B cell (primary cell): ENCODE measurements at regions not wholly inside any gene's neighbourhood (a gene's known extent, or its start where the extent isn't known, plus 50 kb on each side); places are given as distances from the start of the nearest gene placed in this dataset.

Source experiments
- ATAC-seq: fragments of 200-7000 bp; cut with Tn5 transposase; one replicate; pipeline ENCODE4 v1.10.0; 2021; ENCODE audit warnings: low read depth, mild to moderate bottlenecking, moderate number of reproducible peaks, moderate library complexity
- CTCF ChIA-PET: fragments of 350-600 bp; sonication (Branson Sonifier 250); formaldehyde crosslinking; loops from one replicate; lab custom pipeline; 2021; ENCODE audit warnings: antibody characterized with exemption, inconsistent platforms; lab: Charles Lee
- POLR2A ChIA-PET: fragments of 350-600 bp; sonication (Branson Sonifier 250); formaldehyde crosslinking; loops from one replicate; lab custom pipeline; 2021; ENCODE audit warnings: antibody characterized with exemption; lab: Charles Lee
- DNase-seq: peaks from one replicate; pipeline ENCODE4 v3.0.0; 2013
- H2AFZ ChIP-seq: 2 replicates; pipeline ENCODE4 v1.6.1; 2012; ENCODE audit warnings: mild to moderate bottlenecking, low read depth, low read length; ENCODE audit not compliant: insufficient read depth, poor library complexity, severe bottlenecking
- H3K27ac ChIP-seq, 2 donors: 1 replicate in 1 of 2; 2 replicates in 1 of 2; pipeline ENCODE4 v1.5.1; 2012 to 2013; ENCODE audit warnings: low read length in 2 of 2, mild to moderate bottlenecking in 2 of 2, moderate library complexity in 1 of 2
- H3K27me3 ChIP-seq, 4 experiments: fragments of 200-600 bp in 1 of 4; sonication (generic) in 1 of 4; replicated peaks in 1 of 4; 1 replicate in 2 of 4; 2 replicates in 2 of 4; pipeline versions ENCODE4 v1.6.1 to v1.7.0; 2013 to 2016; ENCODE audit warnings: low read length in 3 of 4, mild to moderate bottlenecking in 2 of 4, mixed read lengths in 1 of 4, moderate library complexity in 1 of 4; ENCODE audit not compliant: insufficient read depth in 4 of 4, control insufficient read depth in 3 of 4; ENCODE audit errors: control extremely low read depth in 1 of 4
- H3K36me3 ChIP-seq, 2 experiments: replicated peaks in 1 of 2; 1 replicate in 1 of 2; 2 replicates in 1 of 2; pipeline versions ENCODE4 v1.6.1 to v1.7.1; 2013; ENCODE audit warnings: low read length in 1 of 2; ENCODE audit not compliant: insufficient read depth in 2 of 2, control insufficient read depth in 1 of 2; ENCODE audit errors: control extremely low read depth in 1 of 2, extremely low read depth in 1 of 2
- H3K4me1 ChIP-seq, 2 donors: fragments of 200-600 bp in 1 of 2; sonication (generic) in 1 of 2; 1 replicate in 1 of 2; 2 replicates in 1 of 2; pipeline versions ENCODE4 v1.5.1 to v1.6.1; 2013 to 2017; ENCODE audit warnings: low read length in 2 of 2; ENCODE audit not compliant: control insufficient read depth in 2 of 2, insufficient read depth in 2 of 2
- H3K4me2 ChIP-seq: replicated peaks from 2 replicates; pipeline ENCODE3; 2012; ENCODE audit warnings: mild to moderate bottlenecking, low read depth, low read length; ENCODE audit not compliant: poor library complexity, severe bottlenecking
- H3K4me3 ChIP-seq, 5 experiments: fragments of 200-600 bp in 1 of 5; sonication (generic) in 1 of 5; 1 replicate in 3 of 5; 2 replicates in 2 of 5; pipeline versions ENCODE4 v1.5.1 to v1.7.0; 2011 to 2016; ENCODE audit warnings: low read length in 4 of 5, mild to moderate bottlenecking in 4 of 5, low read depth in 2 of 5, control low read depth in 1 of 5, moderate library complexity in 1 of 5; ENCODE audit not compliant: insufficient read depth in 1 of 5; ENCODE audit errors: control extremely low read depth in 1 of 5, extremely low read depth in 1 of 5
- H3K79me2 ChIP-seq: fragments of 200-600 bp; sonication (generic); one replicate; pipeline ENCODE4 v1.6.0; 2016; ENCODE audit warnings: low read length; ENCODE audit not compliant: control insufficient read depth, insufficient read depth
- H3K9ac ChIP-seq: fragments of 200-600 bp; sonication (generic); 2 replicates; pipeline ENCODE4 v1.6.1; 2017; ENCODE audit warnings: mild to moderate bottlenecking, low read length, moderate library complexity
- H3K9me3 ChIP-seq, 3 donors: one replicate each; pipeline versions ENCODE4 v1.6.1 to v1.7.1; 2013; ENCODE audit warnings: low read length in 2 of 3; ENCODE audit not compliant: control insufficient read depth in 2 of 3, insufficient read depth in 1 of 3; ENCODE audit errors: control extremely low read depth in 1 of 3
- H4K20me1 ChIP-seq: 2 replicates; pipeline ENCODE4 v1.6.0; 2012; ENCODE audit warnings: mild to moderate bottlenecking, low read length; ENCODE audit not compliant: insufficient read depth, control insufficient read depth, poor library complexity, severe bottlenecking
- H3K27ac Mint-ChIP-seq: one replicate; pipeline ENCODE4 v1.8.0; 2021; ENCODE audit warnings: mixed read lengths
- H3K27me3 Mint-ChIP-seq: one replicate; pipeline ENCODE4 v1.8.0; 2021; ENCODE audit warnings: mixed read lengths
- H3K4me1 Mint-ChIP-seq: one replicate; pipeline ENCODE4 v1.8.0; 2021; ENCODE audit warnings: mixed read lengths
- H3K4me3 Mint-ChIP-seq: one replicate; pipeline ENCODE4 v1.8.0; 2021; ENCODE audit warnings: mixed read lengths
- H3K9me3 Mint-ChIP-seq: one replicate; pipeline ENCODE4 v1.8.0; 2022; ENCODE audit warnings: mixed read lengths; ENCODE audit not compliant: insufficient read depth
- EZH2 ChIP-seq: IDR thresholded peaks from 2 replicates; pipeline ENCODE4 v1.6.1; 2012; ENCODE audit warnings: borderline replicate concordance, low read depth, mild to moderate bottlenecking, moderate library complexity, low read length; ENCODE audit not compliant: insufficient read depth, poor library complexity, severe bottlenecking
- WGBS: methylation state at CpG from one replicate; pipeline ENCODE4 v1.1.5; 2013; ENCODE audit warnings: missing lambda C conversion rate; ENCODE audit not compliant: insufficient coverage; 5-methylcytosine and 5-hydroxymethylcytosine counted together
- intact Hi-C: fragments of 100-400 bp; cut with micrococcal nuclease; formaldehyde crosslinking; loops from one replicate; pipeline ENCODE4 v1.10.0; 2022
- TF ChIP-seq, protein P1 (sequence below): fragments of 200-600 bp; IDR thresholded peaks from one replicate; pipeline ENCODE4 v1.8.0; 2022; ENCODE audit warnings: antibody characterized with exemption, mild to moderate bottlenecking

DNA sequence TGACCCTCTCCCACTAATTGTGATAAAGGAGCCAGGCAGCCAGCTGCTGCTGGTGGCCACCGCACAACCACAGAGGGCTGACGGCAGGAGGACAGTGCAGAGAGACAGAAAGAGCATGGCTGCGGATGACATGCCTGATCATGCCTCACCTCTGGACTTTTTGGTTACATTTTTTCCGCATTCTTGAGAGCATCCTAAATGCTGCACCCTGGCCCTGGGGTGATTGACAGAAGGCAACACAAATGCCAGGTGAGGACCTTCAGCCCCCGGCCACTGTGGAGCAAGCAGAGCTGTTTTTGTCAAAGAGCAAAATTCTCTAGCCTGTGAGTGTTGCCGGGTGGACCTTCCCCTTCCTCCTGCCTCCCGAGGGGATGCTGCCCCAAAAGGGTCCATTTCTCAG is 78.5 kb downstream of the RPS6KA4 start:
- no peaks in the 10 kb centered on the region for H3K9me3 Mint-ChIP-seq
- ChIA-PET POLR2A (no interaction called here), CTCF (interaction anchor here (5.9 kb wide), 1 partner anchor 11 kb away, joined by 25 read pairs; no protein-coding TSS in a partner anchor)
- Histone ChIP-seq H3K4me2 (no peak overlapping the region), H3K79me2 (no peaks in the 10 kb centered on the region), H3K4me1 (peaks cover 7 to 10% of the 10 kb centered on the region in 2 donors), H2AFZ (no peak overlapping the region), H3K36me3 (no peaks in the 10 kb centered on the region), H4K20me1 (no peaks in the 10 kb centered on the region), H3K27ac (no peak overlapping the region), H3K27me3 (peaks cover 0 to 7% (median 1%) of the 10 kb centered on the region in 4 experiments), H3K4me3 (no peak overlapping the region), H3K9ac (no peak overlapping the region), H3K9me3 (peaks cover 0 to 9% (median 0%) of the 10 kb centered on the region in 3 donors)
- no peak for DNase-seq
- H3K27me3 Mint-ChIP-seq, result peaks cover 20% of the 10 kb centered on the region
- intact Hi-C loops, result no loop called here
- ATAC-seq, result no peak
- no peak overlapping the region for H3K4me3 Mint-ChIP-seq
- peaks cover 12% of the 10 kb centered on the region for H3K4me1 Mint-ChIP-seq
- 90% methylated on average over 6 of the region's 7 CpGs for WGBS
- TF ChIP-seq, protein P1, sequence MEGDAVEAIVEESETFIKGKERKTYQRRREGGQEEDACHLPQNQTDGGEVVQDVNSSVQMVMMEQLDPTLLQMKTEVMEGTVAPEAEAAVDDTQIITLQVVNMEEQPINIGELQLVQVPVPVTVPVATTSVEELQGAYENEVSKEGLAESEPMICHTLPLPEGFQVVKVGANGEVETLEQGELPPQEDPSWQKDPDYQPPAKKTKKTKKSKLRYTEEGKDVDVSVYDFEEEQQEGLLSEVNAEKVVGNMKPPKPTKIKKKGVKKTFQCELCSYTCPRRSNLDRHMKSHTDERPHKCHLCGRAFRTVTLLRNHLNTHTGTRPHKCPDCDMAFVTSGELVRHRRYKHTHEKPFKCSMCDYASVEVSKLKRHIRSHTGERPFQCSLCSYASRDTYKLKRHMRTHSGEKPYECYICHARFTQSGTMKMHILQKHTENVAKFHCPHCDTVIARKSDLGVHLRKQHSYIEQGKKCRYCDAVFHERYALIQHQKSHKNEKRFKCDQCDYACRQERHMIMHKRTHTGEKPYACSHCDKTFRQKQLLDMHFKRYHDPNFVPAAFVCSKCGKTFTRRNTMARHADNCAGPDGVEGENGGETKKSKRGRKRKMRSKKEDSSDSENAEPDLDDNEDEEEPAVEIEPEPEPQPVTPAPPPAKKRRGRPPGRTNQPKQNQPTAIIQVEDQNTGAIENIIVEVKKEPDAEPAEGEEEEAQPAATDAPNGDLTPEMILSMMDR, result no peak
- TF ChIP-seq EZH2, result no peak
- no peak overlapping the region for H3K27ac Mint-ChIP-seq

DNA sequence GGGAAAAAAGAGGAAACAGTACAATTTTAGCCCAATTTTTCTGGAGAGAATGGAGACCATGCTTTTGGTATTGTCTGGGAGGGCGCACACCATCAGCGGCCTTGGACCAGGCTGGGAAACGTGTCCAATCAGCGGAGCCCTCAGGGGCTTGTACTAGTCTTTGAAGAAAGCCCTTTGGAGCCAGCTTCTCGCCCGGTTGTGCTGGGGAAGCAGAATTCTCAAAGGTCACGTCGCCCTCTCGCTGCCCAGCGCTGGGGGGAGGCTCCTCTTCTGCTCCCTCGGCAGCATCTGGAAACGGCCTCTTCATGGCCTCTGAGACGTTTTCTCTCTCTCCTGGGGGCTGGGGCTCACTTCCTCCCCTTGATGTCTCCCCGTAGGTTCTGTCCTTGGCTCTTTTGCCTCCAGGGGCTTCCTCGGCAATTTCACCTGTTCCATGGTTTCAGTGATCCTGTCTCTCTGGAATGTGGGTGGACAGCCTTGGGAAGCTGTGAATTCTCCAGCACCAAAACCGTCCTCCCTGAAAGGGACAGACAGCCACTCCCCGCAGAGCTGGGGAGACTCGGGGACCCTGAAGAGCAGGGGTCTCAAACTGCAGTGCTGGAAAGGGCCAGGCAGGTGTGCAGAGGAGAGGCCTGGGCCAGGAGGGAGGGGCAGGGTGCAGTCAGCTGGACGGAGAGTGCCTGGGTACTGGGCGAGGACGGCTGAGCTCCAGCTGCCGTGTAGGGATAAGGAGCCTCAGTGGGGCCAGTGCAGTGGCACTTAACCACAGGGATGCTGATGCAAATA is 80.2 kb downstream of the RPS6KA4 start:
- H3K4me2 ChIP-seq, result no peak overlapping the region
- H3K27me3 ChIP-seq, result peaks cover 0 to 7% (median 1%) of the 10 kb centered on the region in 4 experiments
- no peaks in the 10 kb centered on the region for H3K9me3 Mint-ChIP-seq
- peaks cover 20% of the 10 kb centered on the region for H3K4me1 Mint-ChIP-seq
- H3K9me3 ChIP-seq, result peaks cover 0 to 8% (median 0%) of the 10 kb centered on the region in 3 donors
- WGBS, result 63% methylated on average over 22 of the region's 22 CpGs
- no peaks in the 10 kb centered on the region for H3K79me2 ChIP-seq
- H3K27ac ChIP-seq, result no peak overlapping the region
- peaks cover 9 to 16% of the 10 kb centered on the region in 2 donors for H3K4me1 ChIP-seq
- ChIA-PET POLR2A (no interaction called here), CTCF (interaction anchor here (1.2 to 5.9 kb wide), 2 partner anchors 9 to 10 kb away, joined by 9 to 25 read pairs; no protein-coding TSS in a partner anchor)
- H3K4me3 ChIP-seq, result no peak overlapping the region
- peaks cover 20% of the 10 kb centered on the region for H3K27me3 Mint-ChIP-seq
- TF ChIP-seq EZH2, result no peak
- TF ChIP-seq, protein P1, result no peak
- ATAC-seq (no peak), DNase-seq (no peak)
- intact Hi-C loops, result no loop called here
- H3K27ac Mint-ChIP-seq, result no peak overlapping the region
- H3K4me3 Mint-ChIP-seq, result no peak overlapping the region
- no peak overlapping the region for H2AFZ ChIP-seq
- H3K36me3 ChIP-seq, result no peaks in the 10 kb centered on the region
- H4K20me1 ChIP-seq, result no peaks in the 10 kb centered on the region
- H3K9ac ChIP-seq, result no peak overlapping the region
